ENCODE measurements at regions not wholly inside any gene's neighbourhood (a gene's known extent, or its start where the extent isn't known, plus 50 kb on each side); places are given as distances from the start of the nearest gene placed in this dataset.
A peak's percentile ranks its signal among the peaks of the same experiment; 100 is the strongest.

DNA sequence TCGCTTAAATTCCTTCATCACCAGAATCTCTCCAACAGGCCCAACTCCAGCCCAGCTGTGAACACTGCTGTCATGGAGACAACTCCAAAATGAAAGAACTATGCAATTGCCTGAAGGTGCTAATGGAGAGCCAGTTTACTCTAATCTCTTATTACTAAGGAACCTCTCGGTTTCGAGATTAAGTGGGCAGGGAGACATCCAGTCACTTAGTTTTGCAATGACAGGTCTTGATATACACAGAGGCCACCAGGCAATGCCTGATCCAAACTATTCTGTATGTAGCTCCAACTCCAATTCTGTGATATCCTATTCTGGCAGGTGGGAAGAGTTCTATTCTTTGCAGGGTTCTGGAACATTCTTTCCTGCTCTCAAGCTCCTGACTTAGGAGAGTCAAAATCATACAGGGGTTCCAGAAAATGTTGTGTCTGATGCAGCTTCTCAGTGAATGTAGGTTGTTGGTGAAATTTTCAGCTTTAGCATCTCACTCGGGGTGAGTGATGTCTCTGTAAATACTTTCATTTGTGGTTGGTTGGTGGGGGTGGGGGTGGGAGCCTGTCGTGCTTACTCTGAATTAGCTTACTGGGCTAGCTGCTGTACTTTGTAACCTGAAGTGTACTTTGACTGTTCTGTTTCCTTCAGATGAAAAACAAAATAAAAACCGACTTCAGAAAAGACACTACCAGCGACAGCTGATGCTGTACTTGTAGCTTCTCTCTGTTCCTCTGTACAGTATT lies 170.9 kb downstream of the PALM2AKAP2 start:
- Histone ChIP-seq H3K27me3 (ENCODE audit: control insufficient read depth in 3 of 3, insufficient read depth in 3 of 3, low read length in 2 of 3) (no peaks in the 10 kb centered on the region), H3K36me3 (ENCODE audit: control insufficient read depth in 4 of 4, insufficient read depth in 4 of 4, low read length in 4 of 4) (peaks cover 0 to 3% (median 0%) of the 10 kb centered on the region in 4 donors), H3K9me3 (ENCODE audit: control insufficient read depth in 4 of 4, insufficient read depth in 3 of 4, low read length in 3 of 4) (no peaks in the 10 kb centered on the region), H3K4me3 (no peak overlapping the region), H3K4me1 (ENCODE audit: control insufficient read depth in 5 of 5, insufficient read depth in 5 of 5, low read length in 5 of 5) (peaks cover 0 to 13% (median 0%) of the 10 kb centered on the region in 5 donors), H3K9ac (ENCODE audit: insufficient read depth in 1 of 2, low read length in 2 of 2) (no peak overlapping the region), H3K27ac (ENCODE audit: low read depth in 1 of 2, low read length in 1 of 2) (no peak overlapping the region)
- no peak for DNase-seq
- 81 to 88% methylated on average over 7 of the region's 7 CpGs for WGBS, 2 donors
- no peak for TF ChIP-seq CTCF (IDR thresholded peaks at IDR 0.05; ENCODE audit: control extremely low read depth, extremely low read depth)
- no peak for ATAC-seq (ENCODE audit: insufficient read depth, low FRiP score)

DNA sequence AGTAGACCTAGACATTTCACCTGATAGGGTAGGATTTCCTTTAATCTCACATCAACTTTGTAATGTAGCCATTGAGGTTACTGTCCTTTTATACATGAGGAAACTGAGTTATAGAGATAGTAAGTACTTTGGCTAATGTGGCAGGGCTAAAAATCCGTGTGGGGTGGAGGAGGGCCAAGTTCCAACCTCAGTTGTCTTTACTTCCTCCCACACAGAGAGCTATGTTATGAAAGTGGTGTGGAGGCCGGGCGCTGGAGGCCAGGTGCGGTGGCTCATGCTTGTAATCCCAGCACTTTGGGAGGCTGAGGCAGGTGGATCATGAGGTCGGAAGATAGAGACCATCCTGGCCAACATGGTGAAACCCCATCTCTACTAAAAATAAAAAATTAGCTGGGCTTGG lies 173.3 kb downstream of the PALM2AKAP2 start:
- no peak overlapping the region for H3K9ac ChIP-seq (ENCODE audit: insufficient read depth in 1 of 2, low read length in 2 of 2)
- 83% methylated on average over 5 of the region's 5 CpGs for WGBS, 2 donors
- H3K9me3 ChIP-seq (ENCODE audit: control insufficient read depth in 4 of 4, insufficient read depth in 3 of 4, low read length in 3 of 4): no peaks in the 10 kb centered on the region
- H3K4me1 ChIP-seq (ENCODE audit: control insufficient read depth in 5 of 5, insufficient read depth in 5 of 5, low read length in 5 of 5): peaks cover 0 to 17% (median 4%) of the 10 kb centered on the region in 5 donors
- H3K27me3 ChIP-seq (ENCODE audit: control insufficient read depth in 3 of 3, insufficient read depth in 3 of 3, low read length in 2 of 3): no peaks in the 10 kb centered on the region
- no peak overlapping the region for H3K4me3 ChIP-seq
- no peaks in the 10 kb centered on the region for H3K36me3 ChIP-seq (ENCODE audit: control insufficient read depth in 4 of 4, insufficient read depth in 4 of 4, low read length in 4 of 4)
- TF ChIP-seq CTCF (IDR thresholded peaks at IDR 0.05; ENCODE audit: control extremely low read depth, extremely low read depth): no peak
- ATAC-seq (ENCODE audit: insufficient read depth, low FRiP score) (no peak), DNase-seq (no peak)
- H3K27ac ChIP-seq (ENCODE audit: low read depth in 1 of 2, low read length in 1 of 2): no peak overlapping the region

- H3K9me3 ChIP-seq (ENCODE audit: control insufficient read depth in 4 of 4, insufficient read depth in 3 of 4, low read length in 3 of 4): no peaks in the 10 kb centered on the region
- H3K27me3 ChIP-seq (ENCODE audit: control insufficient read depth in 3 of 3, insufficient read depth in 3 of 3, low read length in 2 of 3): no peaks in the 10 kb centered on the region
- WGBS, 2 donors: 93 to 94% methylated on average over 3 of the region's 3 CpGs
- no peak overlapping the region for H3K4me3 ChIP-seq
- H3K9ac ChIP-seq (ENCODE audit: insufficient read depth in 1 of 2, low read length in 2 of 2): no peak overlapping the region
- no peak overlapping the region for H3K27ac ChIP-seq (ENCODE audit: low read depth in 1 of 2, low read length in 1 of 2)
- DNase-seq: peak in 1 of 3 donors; percentile 19
- TF ChIP-seq CTCF (IDR thresholded peaks at IDR 0.05; ENCODE audit: control extremely low read depth, extremely low read depth): no peak
- no peak for ATAC-seq (ENCODE audit: insufficient read depth, low FRiP score)
- peaks cover 0 to 17% (median 4%) of the 10 kb centered on the region in 5 donors for H3K4me1 ChIP-seq (ENCODE audit: control insufficient read depth in 5 of 5, insufficient read depth in 5 of 5, low read length in 5 of 5)
- no peaks in the 10 kb centered on the region for H3K36me3 ChIP-seq (ENCODE audit: control insufficient read depth in 4 of 4, insufficient read depth in 4 of 4, low read length in 4 of 4)
Observed at GRCh38 chr9:109953813-109954497, 174.0 kb downstream of the PALM2AKAP2 start.

Measured in lung (tissue), 11 donors.